22Rv1 (cell line): ENCODE measurements at regions not wholly inside any gene's neighbourhood (a gene's known extent, or its start where the extent isn't known, plus 50 kb on each side); places are given as distances from the start of the nearest gene placed in this dataset.

Experiments used
- H3K27ac ChIP-seq: fragments of 450-650 bp; 2 replicates; pipeline ENCODE4 v1.5.1; 2017
- ZFX ChIP-seq: fragments of 450-650 bp; IDR thresholded peaks from 2 replicates; pipeline ENCODE4 v1.6.1; 2017; ENCODE audit warnings: antibody characterized with exemption, borderline replicate concordance
- TF ChIP-seq, protein P1 (sequence below): fragments of 450-650 bp; IDR thresholded peaks from 2 replicates; pipeline ENCODE4 v1.5.1; 2017; ENCODE audit warnings: mild to moderate bottlenecking

DNA sequence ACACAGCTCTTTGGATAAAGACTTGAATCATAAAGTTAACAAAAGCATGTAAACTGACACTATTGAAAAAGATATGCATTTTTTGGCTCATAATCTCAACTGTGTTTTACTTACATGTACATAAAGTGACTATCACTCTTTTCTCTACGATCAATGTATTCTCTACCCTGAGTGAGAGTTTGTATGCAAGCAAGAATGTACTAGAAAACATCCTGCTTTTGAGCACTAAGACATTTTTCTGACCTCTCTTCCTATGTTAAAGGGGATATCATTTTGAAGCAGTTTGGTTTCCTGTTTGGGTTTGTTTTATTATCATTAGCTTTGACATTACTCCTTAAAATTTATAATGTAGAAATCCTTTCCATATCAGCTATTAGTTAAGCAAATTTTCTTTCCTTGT, 910.8 kb downstream of the C6orf118 start:
- H3K27ac ChIP-seq: no peak overlapping the region
- TF ChIP-seq ZFX: no peak

DNA sequence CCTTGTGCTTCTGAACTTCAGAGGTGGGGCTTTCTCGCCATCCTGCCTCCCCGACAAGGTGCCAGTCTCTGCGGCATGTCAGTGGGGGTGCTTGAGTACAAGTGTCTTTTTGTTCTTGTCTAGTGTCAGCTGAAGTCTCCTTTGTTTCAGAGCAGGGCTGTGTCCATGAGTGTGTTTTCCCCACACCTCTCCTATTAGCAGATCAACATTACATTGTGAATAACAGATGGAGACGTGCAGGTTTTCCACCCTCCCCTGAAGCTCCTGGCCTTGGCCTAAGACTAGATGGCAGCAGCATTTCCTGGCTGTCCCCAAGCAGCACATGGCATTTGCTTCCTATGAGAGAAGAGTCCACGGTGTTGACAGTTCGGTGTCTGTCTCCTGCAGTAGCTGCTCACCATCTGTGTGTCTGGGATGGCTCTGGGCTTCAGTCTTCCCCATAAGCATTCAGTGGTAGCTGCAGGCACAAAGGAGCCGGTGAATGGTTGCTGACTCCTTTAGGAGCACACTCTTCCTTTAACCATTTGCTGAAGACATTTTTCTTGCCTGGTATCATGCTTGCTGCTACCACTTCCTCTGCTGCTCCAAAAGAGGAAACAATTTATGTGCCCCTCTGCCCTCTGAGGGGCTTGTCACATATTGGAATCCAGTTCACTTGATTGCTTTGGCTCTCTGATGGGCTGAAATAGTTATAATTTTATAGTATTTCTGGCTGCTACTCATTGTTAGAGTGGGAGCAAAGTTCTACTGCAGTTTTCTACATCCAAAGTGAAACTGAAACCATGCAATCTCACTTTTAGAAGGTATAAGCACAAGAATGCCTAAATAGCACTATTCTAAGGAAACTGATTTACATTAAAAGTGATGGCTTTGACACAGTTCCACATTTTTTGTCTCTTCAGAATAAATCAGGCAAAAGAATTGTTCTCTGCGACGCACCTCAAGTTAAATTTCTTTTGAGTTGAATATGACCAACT, 913.0 kb downstream of the C6orf118 start:
- no peak for TF ChIP-seq ZFX
- TF ChIP-seq, protein P1, sequence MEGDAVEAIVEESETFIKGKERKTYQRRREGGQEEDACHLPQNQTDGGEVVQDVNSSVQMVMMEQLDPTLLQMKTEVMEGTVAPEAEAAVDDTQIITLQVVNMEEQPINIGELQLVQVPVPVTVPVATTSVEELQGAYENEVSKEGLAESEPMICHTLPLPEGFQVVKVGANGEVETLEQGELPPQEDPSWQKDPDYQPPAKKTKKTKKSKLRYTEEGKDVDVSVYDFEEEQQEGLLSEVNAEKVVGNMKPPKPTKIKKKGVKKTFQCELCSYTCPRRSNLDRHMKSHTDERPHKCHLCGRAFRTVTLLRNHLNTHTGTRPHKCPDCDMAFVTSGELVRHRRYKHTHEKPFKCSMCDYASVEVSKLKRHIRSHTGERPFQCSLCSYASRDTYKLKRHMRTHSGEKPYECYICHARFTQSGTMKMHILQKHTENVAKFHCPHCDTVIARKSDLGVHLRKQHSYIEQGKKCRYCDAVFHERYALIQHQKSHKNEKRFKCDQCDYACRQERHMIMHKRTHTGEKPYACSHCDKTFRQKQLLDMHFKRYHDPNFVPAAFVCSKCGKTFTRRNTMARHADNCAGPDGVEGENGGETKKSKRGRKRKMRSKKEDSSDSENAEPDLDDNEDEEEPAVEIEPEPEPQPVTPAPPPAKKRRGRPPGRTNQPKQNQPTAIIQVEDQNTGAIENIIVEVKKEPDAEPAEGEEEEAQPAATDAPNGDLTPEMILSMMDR: no peak
- H3K27ac ChIP-seq: no peak overlapping the region

DNA sequence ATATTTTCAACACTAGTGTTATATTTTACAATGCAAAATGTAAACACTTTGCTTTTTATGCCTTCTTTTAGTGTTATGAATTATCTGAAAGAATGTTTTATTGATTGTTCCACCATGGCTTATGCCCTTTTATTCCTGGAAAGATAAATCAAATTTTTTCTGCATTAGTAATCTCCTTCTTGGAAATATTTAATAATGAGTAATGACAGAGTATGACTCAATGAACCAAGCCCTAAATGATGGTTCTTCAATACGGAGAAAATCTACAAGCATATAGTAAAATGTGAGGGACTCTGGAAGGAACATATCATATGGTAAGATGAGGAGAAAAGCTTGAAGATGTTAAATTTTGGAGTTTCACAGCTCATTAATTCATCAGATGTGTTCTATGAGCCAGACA, 929.6 kb downstream of the C6orf118 start:
- no peak for TF ChIP-seq ZFX
- TF ChIP-seq, protein P1: no peak
- H3K27ac ChIP-seq: no peak overlapping the region

DNA sequence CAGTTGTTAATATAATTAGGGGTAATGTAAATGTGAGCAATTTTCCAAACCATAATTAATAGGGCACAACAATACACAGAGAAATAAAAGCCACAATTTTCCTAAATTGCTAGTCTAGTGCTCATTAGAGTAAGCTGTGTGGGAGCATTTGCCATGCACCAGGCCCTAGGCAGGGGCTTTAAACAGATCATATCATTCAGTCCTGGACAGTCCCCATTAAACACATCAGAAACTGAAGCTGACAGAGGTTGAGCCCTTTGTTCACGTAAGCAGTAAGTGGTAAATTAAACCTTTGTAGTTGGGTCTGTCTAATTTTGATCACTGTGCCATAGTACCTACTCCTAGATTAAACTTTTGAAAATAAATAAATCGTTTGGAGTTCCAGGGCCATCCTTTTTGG, 931.1 kb downstream of the C6orf118 start:
- TF ChIP-seq ZFX: no peak
- TF ChIP-seq, protein P1: no peak

DNA sequence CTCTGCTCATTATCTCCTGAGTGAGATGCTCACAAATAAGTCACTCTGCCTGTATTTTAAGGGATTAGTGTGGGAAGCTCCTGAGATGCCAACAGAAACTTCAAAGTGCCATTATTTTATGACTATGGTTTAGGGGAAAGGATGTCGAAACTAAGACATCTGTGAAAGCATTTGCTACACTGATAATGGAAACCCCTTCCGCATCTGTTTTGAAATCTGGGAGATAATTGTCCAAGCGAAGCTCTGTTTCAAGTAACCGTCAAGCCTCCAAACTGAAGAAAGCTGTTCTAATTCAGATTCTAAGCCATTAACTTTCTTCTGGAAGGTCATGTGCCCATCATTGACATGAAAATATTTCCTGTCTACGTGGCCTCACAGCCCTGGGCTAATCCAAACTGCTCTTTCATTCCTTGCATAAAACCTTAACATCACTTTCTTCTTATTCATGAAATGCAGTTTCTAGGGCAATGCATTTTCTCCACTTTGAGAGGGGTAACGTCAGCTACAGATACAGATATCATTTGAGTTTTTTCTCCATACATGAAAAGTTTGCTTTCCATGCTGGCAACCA, 932.0 kb downstream of the C6orf118 start:
- no peak overlapping the region for H3K27ac ChIP-seq
- TF ChIP-seq, protein P1: no peak
- no peak for TF ChIP-seq ZFX

More for the DNA sequence above, 931.1 kb downstream of the C6orf118 start:
- H3K27ac ChIP-seq: no peak overlapping the region

DNA sequence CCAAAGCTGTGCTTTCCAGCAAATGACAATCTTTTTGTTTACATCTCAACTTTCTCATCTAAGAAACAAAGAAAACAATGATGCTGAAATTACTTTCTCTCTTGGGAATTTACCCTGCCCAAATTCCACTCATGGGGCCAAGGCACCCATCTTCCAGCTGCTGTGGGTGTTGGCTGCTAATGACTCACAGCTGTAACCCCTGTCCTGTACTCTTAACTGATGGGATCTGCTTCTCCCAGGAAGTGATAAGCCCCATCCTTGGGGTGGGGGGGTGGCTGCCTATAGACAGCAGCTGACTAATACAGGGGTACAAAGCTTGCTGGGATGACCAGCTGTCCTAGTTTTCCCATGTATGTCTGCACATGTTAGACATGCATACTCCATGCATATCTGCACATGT, 938.6 kb downstream of the C6orf118 start:
- TF ChIP-seq, protein P1: no peak
- TF ChIP-seq ZFX: no peak
- no peak overlapping the region for H3K27ac ChIP-seq

DNA sequence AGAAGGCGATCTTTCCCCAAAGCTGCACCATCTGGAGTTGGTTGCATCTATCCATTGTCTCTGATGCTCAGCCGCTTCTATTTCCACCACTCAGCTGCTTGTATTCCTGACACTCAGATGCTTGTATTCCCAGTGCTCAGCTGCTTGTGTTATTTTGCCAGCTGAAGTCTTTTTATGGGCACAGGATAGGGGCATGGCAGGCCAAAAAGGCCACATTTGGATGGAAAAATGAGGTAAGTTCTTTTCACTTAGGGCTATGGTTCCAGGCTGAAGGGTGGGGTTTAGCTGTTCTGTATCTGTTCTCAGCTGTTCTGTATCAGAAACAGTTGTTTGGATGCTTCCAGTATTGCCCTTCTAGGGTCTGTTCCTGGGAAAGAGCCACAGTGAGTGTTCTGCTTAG, 944.9 kb downstream of the QKI start:
- H3K27ac ChIP-seq: no peak overlapping the region
- TF ChIP-seq, protein P1: no peak
- TF ChIP-seq ZFX: no peak

DNA sequence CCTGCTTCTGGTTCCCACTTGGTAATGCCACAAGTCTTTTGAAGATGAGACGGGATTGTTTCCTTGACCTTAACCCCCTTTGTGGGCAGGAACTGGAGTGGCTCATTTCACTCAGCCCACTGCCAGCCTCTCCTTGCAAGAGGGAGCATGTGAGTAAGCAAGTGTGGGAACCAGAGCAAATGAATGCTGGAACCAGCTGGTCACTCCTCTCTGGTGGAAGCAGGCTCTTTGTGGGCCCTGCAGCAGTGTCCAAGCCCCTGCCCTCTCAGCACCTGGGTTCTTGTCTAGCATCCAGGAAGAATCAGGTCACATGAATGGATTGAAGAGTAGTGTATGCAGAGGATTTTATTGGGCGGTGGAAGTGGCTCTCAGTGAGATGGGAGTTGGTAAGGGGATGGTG, 944.5 kb downstream of the QKI start:
- H3K27ac ChIP-seq: no peak overlapping the region
- TF ChIP-seq, protein P1: no peak
- TF ChIP-seq ZFX: no peak
